ENCODE measurements at regions not wholly inside any gene's neighbourhood (a gene's known extent, or its start where the extent isn't known, plus 50 kb on each side); places are given as distances from the start of the nearest gene placed in this dataset.

GRCh38 chr13:104461049-104461448, 1394.8 kb upstream of the SLC10A2 start:
- Mint-ChIP-seq H3K27me3 (no peaks in the 10 kb centered on the region), H3K9me3 (peaks cover 28% of the 10 kb centered on the region)
- DNase-seq (ENCODE audit: low spot score in 2 of 2) = no peak

GRCh38 chr13:104460554-104460953, 1394.3 kb upstream of the SLC10A2 start:
- ATAC-seq (replicated peaks; ENCODE audit: extremely low read depth, poor library complexity, severe bottlenecking) (no peak), DNase-seq (ENCODE audit: low spot score in 2 of 2) (no peak)
- H3K27ac Mint-ChIP-seq (ENCODE audit: low read depth) = no peak overlapping the region
- peaks cover 25% of the 10 kb centered on the region for H3K9me3 Mint-ChIP-seq
- no peaks in the 10 kb centered on the region for H3K4me1 Mint-ChIP-seq
- H3K4me3 Mint-ChIP-seq = no peak overlapping the region
- no peaks in the 10 kb centered on the region for H3K27me3 Mint-ChIP-seq
- no peaks in the 10 kb centered on the region for H3K36me3 Mint-ChIP-seq (ENCODE audit: insufficient read depth)

More at GRCh38 chr13:104461049-104461448, 1394.8 kb upstream of the SLC10A2 start:
- Mint-ChIP-seq H3K36me3 (ENCODE audit: insufficient read depth) (no peaks in the 10 kb centered on the region), H3K27ac (ENCODE audit: low read depth) (no peak overlapping the region), H3K4me3 (no peak overlapping the region), H3K4me1 (no peaks in the 10 kb centered on the region)
- ATAC-seq (replicated peaks; ENCODE audit: extremely low read depth, poor library complexity, severe bottlenecking) = no peak

- no peak for DNase-seq (ENCODE audit: low spot score in 2 of 2)
- Mint-ChIP-seq H3K4me3 (no peak overlapping the region), H3K4me1 (no peaks in the 10 kb centered on the region), H3K36me3 (ENCODE audit: insufficient read depth) (no peaks in the 10 kb centered on the region), H3K9me3 (peaks cover 38% of the 10 kb centered on the region), H3K27ac (ENCODE audit: low read depth) (no peak overlapping the region), H3K27me3 (no peaks in the 10 kb centered on the region)
- ATAC-seq (replicated peaks; ENCODE audit: extremely low read depth, poor library complexity, severe bottlenecking) = no peak
These were observed 1383.8 kb upstream of the SLC10A2 start for GRCh38 chr13:104450006-104450405.

DNA sequence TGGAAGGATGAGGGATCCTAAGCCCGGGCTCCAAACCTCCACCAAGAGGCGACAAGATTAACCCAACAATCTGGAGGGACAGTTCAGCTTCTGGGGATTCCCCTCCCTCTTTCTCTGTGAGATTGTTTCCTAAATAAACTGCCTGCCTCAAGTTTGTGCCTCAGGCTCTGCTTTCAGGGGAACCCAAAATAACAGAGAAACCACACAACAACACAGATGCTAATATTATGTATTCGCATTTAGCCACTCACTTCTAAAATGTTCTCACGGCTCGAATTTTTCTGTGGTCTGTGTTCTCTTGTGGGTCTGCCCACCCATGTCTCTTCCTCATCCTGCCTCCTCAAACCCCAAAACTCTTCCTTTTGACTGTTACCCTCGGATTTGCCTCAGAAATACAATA, 1381.1 kb upstream of the SLC10A2 start:
- ATAC-seq (replicated peaks; ENCODE audit: extremely low read depth, poor library complexity, severe bottlenecking) (no peak), DNase-seq (ENCODE audit: low spot score in 2 of 2) (no peak)
- Mint-ChIP-seq H3K9me3 (peaks cover 36% of the 10 kb centered on the region), H3K4me3 (no peak overlapping the region), H3K27me3 (no peaks in the 10 kb centered on the region), H3K4me1 (no peaks in the 10 kb centered on the region), H3K27ac (ENCODE audit: low read depth) (no peak overlapping the region), H3K36me3 (ENCODE audit: insufficient read depth) (no peaks in the 10 kb centered on the region)

- H3K4me3 Mint-ChIP-seq = no peak overlapping the region
- ATAC-seq (replicated peaks; ENCODE audit: extremely low read depth, poor library complexity, severe bottlenecking) (no peak), DNase-seq (ENCODE audit: low spot score in 2 of 2) (no peak)
- H3K27ac Mint-ChIP-seq (ENCODE audit: low read depth) = no peak overlapping the region
- no peaks in the 10 kb centered on the region for H3K4me1 Mint-ChIP-seq
- H3K36me3 Mint-ChIP-seq (ENCODE audit: insufficient read depth) = no peaks in the 10 kb centered on the region
- no peaks in the 10 kb centered on the region for H3K27me3 Mint-ChIP-seq
- H3K9me3 Mint-ChIP-seq = peaks cover 22% of the 10 kb centered on the region
These were observed 1376.3 kb upstream of the SLC10A2 start for GRCh38 chr13:104442536-104442935.

GRCh38 chr13:104436555-104436954, 1370.3 kb upstream of the SLC10A2 start:
- Mint-ChIP-seq H3K4me1 (no peaks in the 10 kb centered on the region), H3K36me3 (ENCODE audit: insufficient read depth) (no peaks in the 10 kb centered on the region), H3K27ac (ENCODE audit: low read depth) (no peak overlapping the region)

DNA sequence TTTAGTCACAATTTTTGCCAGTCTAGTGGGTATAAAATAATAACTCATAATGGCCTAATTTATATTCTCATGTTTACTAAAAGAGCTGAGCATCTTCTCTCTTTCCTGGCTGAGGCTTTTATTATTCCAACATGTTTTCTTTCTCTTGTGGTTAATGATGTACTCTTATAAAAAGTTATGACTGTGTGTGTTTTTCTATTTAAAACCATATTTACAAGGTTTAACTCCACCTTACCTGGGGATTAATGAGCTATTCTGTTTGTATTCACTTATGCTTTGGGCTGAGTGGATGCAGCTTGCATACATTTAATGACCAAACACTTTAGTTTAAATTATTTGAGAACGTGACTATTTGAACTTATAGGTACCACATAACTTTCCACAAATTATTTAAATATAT, 1365.7 kb upstream of the SLC10A2 start:
- DNase-seq (ENCODE audit: low spot score in 2 of 2) (no peak), ATAC-seq (replicated peaks; ENCODE audit: extremely low read depth, poor library complexity, severe bottlenecking) (no peak)
- H3K4me3 Mint-ChIP-seq = no peak overlapping the region
- H3K9me3 Mint-ChIP-seq = peaks cover 19% of the 10 kb centered on the region
- H3K27ac Mint-ChIP-seq (ENCODE audit: low read depth) = no peak overlapping the region
- no peaks in the 10 kb centered on the region for H3K4me1 Mint-ChIP-seq
- no peaks in the 10 kb centered on the region for H3K27me3 Mint-ChIP-seq
- no peaks in the 10 kb centered on the region for H3K36me3 Mint-ChIP-seq (ENCODE audit: insufficient read depth)

More at GRCh38 chr13:104436555-104436954, 1370.3 kb upstream of the SLC10A2 start:
- H3K4me3 Mint-ChIP-seq = no peak overlapping the region
- peaks cover 7% of the 10 kb centered on the region for H3K9me3 Mint-ChIP-seq
- H3K27me3 Mint-ChIP-seq = no peaks in the 10 kb centered on the region
- ATAC-seq (replicated peaks; ENCODE audit: extremely low read depth, poor library complexity, severe bottlenecking) (no peak), DNase-seq (ENCODE audit: low spot score in 2 of 2) (no peak)

- H3K4me3 Mint-ChIP-seq = no peak overlapping the region
- no peaks in the 10 kb centered on the region for H3K36me3 Mint-ChIP-seq (ENCODE audit: insufficient read depth)
- H3K9me3 Mint-ChIP-seq = peaks cover 17% of the 10 kb centered on the region
- H3K27me3 Mint-ChIP-seq = no peaks in the 10 kb centered on the region
- no peaks in the 10 kb centered on the region for H3K4me1 Mint-ChIP-seq
- ATAC-seq (replicated peaks; ENCODE audit: extremely low read depth, poor library complexity, severe bottlenecking) (no peak), DNase-seq (ENCODE audit: low spot score in 2 of 2) (no peak)
- H3K27ac Mint-ChIP-seq (ENCODE audit: low read depth) = no peak overlapping the region
These were observed 1360.2 kb upstream of the SLC10A2 start for GRCh38 chr13:104426435-104426834.

- H3K27me3 Mint-ChIP-seq = no peaks in the 10 kb centered on the region
- no peak overlapping the region for H3K4me3 Mint-ChIP-seq
- no peaks in the 10 kb centered on the region for H3K4me1 Mint-ChIP-seq
- peaks cover 10% of the 10 kb centered on the region for H3K9me3 Mint-ChIP-seq
- no peak overlapping the region for H3K27ac Mint-ChIP-seq (ENCODE audit: low read depth)
- no peak for ATAC-seq (replicated peaks; ENCODE audit: extremely low read depth, poor library complexity, severe bottlenecking)
- H3K36me3 Mint-ChIP-seq (ENCODE audit: insufficient read depth) = no peaks in the 10 kb centered on the region
- DNase-seq (ENCODE audit: low spot score in 2 of 2) = no peak
These were observed 1356.5 kb upstream of the SLC10A2 start for GRCh38 chr13:104422668-104423067.

- Mint-ChIP-seq H3K4me3 (no peak overlapping the region), H3K4me1 (no peaks in the 10 kb centered on the region), H3K9me3 (peaks cover 6% of the 10 kb centered on the region), H3K27ac (ENCODE audit: low read depth) (no peak overlapping the region), H3K27me3 (no peaks in the 10 kb centered on the region), H3K36me3 (ENCODE audit: insufficient read depth) (no peaks in the 10 kb centered on the region)
- ATAC-seq (replicated peaks; ENCODE audit: extremely low read depth, poor library complexity, severe bottlenecking) (no peak), DNase-seq (ENCODE audit: low spot score in 2 of 2) (no peak)
These were observed 1350.8 kb upstream of the SLC10A2 start for GRCh38 chr13:104416973-104417372.

DNA sequence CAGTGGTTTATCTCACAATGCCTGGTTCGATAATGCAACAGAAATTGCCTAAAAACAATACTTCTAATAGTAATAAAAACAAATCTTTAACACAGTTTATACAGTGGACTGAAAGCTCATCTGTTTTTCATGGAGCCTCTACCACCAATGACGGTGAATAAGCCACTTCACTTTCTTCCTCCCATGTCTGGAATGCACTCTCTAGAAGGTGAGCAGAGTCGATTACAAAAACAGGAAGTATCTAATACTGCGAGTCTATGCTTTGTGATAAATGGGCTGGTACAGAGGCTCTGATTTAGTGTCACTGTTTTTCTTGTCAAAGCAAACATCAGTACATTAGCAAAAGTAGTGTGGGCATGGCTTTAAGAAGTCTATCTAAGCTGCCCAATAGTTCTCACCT, 1348.6 kb upstream of the SLC10A2 start:
- Mint-ChIP-seq H3K4me1 (no peaks in the 10 kb centered on the region), H3K9me3 (peaks cover 11% of the 10 kb centered on the region), H3K36me3 (ENCODE audit: insufficient read depth) (no peaks in the 10 kb centered on the region), H3K27me3 (no peaks in the 10 kb centered on the region), H3K4me3 (no peak overlapping the region), H3K27ac (ENCODE audit: low read depth) (no peak overlapping the region)
- ATAC-seq (replicated peaks; ENCODE audit: extremely low read depth, poor library complexity, severe bottlenecking) (no peak), DNase-seq (ENCODE audit: low spot score in 2 of 2) (no peak)

- H3K4me3 Mint-ChIP-seq = no peak overlapping the region
- no peaks in the 10 kb centered on the region for H3K4me1 Mint-ChIP-seq
- H3K27ac Mint-ChIP-seq (ENCODE audit: low read depth) = no peak overlapping the region
- no peaks in the 10 kb centered on the region for H3K36me3 Mint-ChIP-seq (ENCODE audit: insufficient read depth)
- H3K27me3 Mint-ChIP-seq = no peaks in the 10 kb centered on the region
- ATAC-seq (replicated peaks; ENCODE audit: extremely low read depth, poor library complexity, severe bottlenecking) = no peak
- H3K9me3 Mint-ChIP-seq = peaks cover 12% of the 10 kb centered on the region
- no peak for DNase-seq (ENCODE audit: low spot score in 2 of 2)
These were observed 1348.0 kb upstream of the SLC10A2 start for GRCh38 chr13:104414181-104414580.

- Mint-ChIP-seq H3K27me3 (no peaks in the 10 kb centered on the region), H3K27ac (ENCODE audit: low read depth) (no peak overlapping the region), H3K4me1 (no peaks in the 10 kb centered on the region), H3K36me3 (ENCODE audit: insufficient read depth) (no peaks in the 10 kb centered on the region), H3K9me3 (peaks cover 11% of the 10 kb centered on the region), H3K4me3 (no peak overlapping the region)
- no peak for ATAC-seq (replicated peaks; ENCODE audit: extremely low read depth, poor library complexity, severe bottlenecking)
- no peak for DNase-seq (ENCODE audit: low spot score in 2 of 2)
These were observed 1345.0 kb upstream of the SLC10A2 start for GRCh38 chr13:104411141-104411765.

Data from central memory CD8-positive, alpha-beta T cell (primary cell).